ENCODE measurements at regions not wholly inside any gene's neighbourhood (a gene's known extent, or its start where the extent isn't known, plus 50 kb on each side); places are given as distances from the start of the nearest gene placed in this dataset.

GRCh38 chr5:113652161-113652560, 138.7 kb downstream of the YTHDC2 start:
- intact Hi-C loops (cut with micrococcal nuclease), result no loop called here

GRCh38 chr5:113654828-113655227, 141.3 kb downstream of the YTHDC2 start:
- intact Hi-C loops (cut with micrococcal nuclease), result no loop called here

GRCh38 chr5:113660206-113660605, 146.7 kb downstream of the YTHDC2 start:
- intact Hi-C loops (cut with micrococcal nuclease), result loop anchor here (5.0 kb wide), 1 partner anchor 323 kb away; no protein-coding TSS in a partner anchor

- intact Hi-C loops (cut with micrococcal nuclease), result loop anchor here (5.0 kb wide), 1 partner anchor 323 kb away; no protein-coding TSS in a partner anchor
Measured at GRCh38 chr5:113660706-113661250, 147.3 kb downstream of the YTHDC2 start.

- intact Hi-C loops (cut with micrococcal nuclease), result loop anchor here (1.0 to 5.0 kb wide), 2 partner anchors 52 to 327 kb away; no protein-coding TSS in a partner anchor
Measured at GRCh38 chr5:113663879-113664541, 150.5 kb downstream of the YTHDC2 start.

- intact Hi-C loops (cut with micrococcal nuclease), result no loop called here
Measured at GRCh38 chr5:113673041-113673440, 159.5 kb downstream of the YTHDC2 start.

- intact Hi-C loops (cut with micrococcal nuclease), result loop anchor here (5.0 kb wide), 1 partner anchor 1567 kb away; no protein-coding TSS in a partner anchor
Measured at GRCh38 chr5:113675166-113675565, 161.7 kb downstream of the YTHDC2 start.

- intact Hi-C loops (cut with micrococcal nuclease), result loop anchor here (5.0 kb wide), 1 partner anchor 1564 kb away; no protein-coding TSS in a partner anchor
Measured at GRCh38 chr5:113678202-113678601, 164.7 kb downstream of the YTHDC2 start.

GRCh38 chr5:113678924-113679575, 165.6 kb downstream of the YTHDC2 start:
- intact Hi-C loops (cut with micrococcal nuclease), result loop anchor here (1.0 to 5.0 kb wide), 2 partner anchors 771 to 1563 kb away; no protein-coding TSS in a partner anchor

GRCh38 chr5:113680534-113680933, 167.0 kb downstream of the YTHDC2 start:
- intact Hi-C loops (cut with micrococcal nuclease), result no loop called here

- intact Hi-C loops (cut with micrococcal nuclease), result no loop called here
Measured at GRCh38 chr5:113682497-113683136, 169.1 kb downstream of the YTHDC2 start.

- intact Hi-C loops (cut with micrococcal nuclease), result no loop called here
Measured at GRCh38 chr5:113683211-113683610, 169.7 kb downstream of the YTHDC2 start.

GRCh38 chr5:113686599-113686998, 173.1 kb downstream of the YTHDC2 start:
- intact Hi-C loops (cut with micrococcal nuclease), result no loop called here

GRCh38 chr5:113689647-113690046, 176.2 kb downstream of the YTHDC2 start:
- intact Hi-C loops (cut with micrococcal nuclease), result no loop called here

- intact Hi-C loops (cut with micrococcal nuclease), result no loop called here
Measured at GRCh38 chr5:113692466-113692865, 179.0 kb downstream of the YTHDC2 start.

- intact Hi-C loops (cut with micrococcal nuclease), result no loop called here
Measured at GRCh38 chr5:113692891-113693457, 179.5 kb downstream of the YTHDC2 start.

GRCh38 chr5:113693701-113694100, 180.2 kb downstream of the YTHDC2 start:
- intact Hi-C loops (cut with micrococcal nuclease), result no loop called here

- intact Hi-C loops (cut with micrococcal nuclease), result no loop called here
Measured at GRCh38 chr5:113694576-113694975, 181.1 kb downstream of the YTHDC2 start.

GRCh38 chr5:113703266-113703665, 189.8 kb downstream of the YTHDC2 start:
- intact Hi-C loops (cut with micrococcal nuclease), result no loop called here

- intact Hi-C loops (cut with micrococcal nuclease), result no loop called here
Measured at GRCh38 chr5:113705657-113706056, 192.2 kb downstream of the YTHDC2 start.

GRCh38 chr5:113713051-113713450, 199.6 kb downstream of the YTHDC2 start:
- intact Hi-C loops (cut with micrococcal nuclease), result no loop called here
